IMR-90 (cell line): ENCODE measurements at regions not wholly inside any gene's neighbourhood (a gene's known extent, or its start where the extent isn't known, plus 50 kb on each side); places are given as distances from the start of the nearest gene placed in this dataset.
"Not testable (repeated sequence)": the region's sequence is repeated elsewhere in the genome, so short reads cannot be mapped to it uniquely, and the experiment has no call there.

Experiments
- ATAC-seq: fragments of 200-7000 bp; cut with Tn5 transposase; 2 replicates; pipeline ENCODE4 v1.9.1; 2020; ENCODE audit warnings: low read depth, mild to moderate bottlenecking, moderate library complexity
- BruUV-seq: library from RNA; stranded (reverse); fragments of 400-500 nt; replicated peaks from 2 replicates; lab custom pipeline; 2021; lab: Mats Ljungman, UMichigan
- CTCF ChIA-PET: fragments of 300-600 bp; formaldehyde crosslinking; extraction: SDS; loops from one replicate; lab custom pipeline; 2021; ENCODE audit warnings: antibody characterized with exemption; lab: Yijun Ruan, JAX
- POLR2A ChIA-PET: fragments of 300-600 bp; sonication (Branson Sonifier 250); formaldehyde crosslinking; loops from one replicate; lab custom pipeline; 2022; ENCODE audit warnings: antibody characterized with exemption; ENCODE audit not compliant: unreplicated experiment; lab: Charles Lee
- DNase-seq: peaks from one replicate; pipeline ENCODE4 v3.0.0; 2013
- H2AFZ ChIP-seq: replicated peaks from 2 replicates; pipeline ENCODE3; 2013; ENCODE audit warnings: low read length, mild to moderate bottlenecking; ENCODE audit not compliant: poor library complexity
- H2AK5ac ChIP-seq: 2 replicates; pipeline ENCODE4 v1.6.1; 2013; ENCODE audit warnings: low read depth, low read length, inconsistent platforms
- H2AK9ac ChIP-seq: replicated peaks from 2 replicates; pipeline ENCODE3; 2013; ENCODE audit warnings: mild to moderate bottlenecking, low read depth, low read length, moderate library complexity; ENCODE audit not compliant: poor library complexity
- H2BK120ac ChIP-seq: 2 replicates; pipeline ENCODE4 v1.6.1; 2013; ENCODE audit warnings: low read depth, low read length, inconsistent platforms
- H2BK15ac ChIP-seq: 3 replicates; pipeline ENCODE4 v1.6.1; 2013; ENCODE audit warnings: low read depth, low read length, inconsistent platforms
- H2BK20ac ChIP-seq: 2 replicates; pipeline ENCODE4 v1.6.1; 2013; ENCODE audit warnings: low read depth, mild to moderate bottlenecking, inconsistent platforms, low read length, moderate library complexity
- H2BK5ac ChIP-seq: 2 replicates; pipeline ENCODE4 v1.6.1; 2013; ENCODE audit warnings: mild to moderate bottlenecking, low read depth, low read length, inconsistent platforms; ENCODE audit not compliant: poor library complexity, severe bottlenecking
- H3K14ac ChIP-seq: replicated peaks from 2 replicates; pipeline ENCODE4 v1.6.1; 2013; ENCODE audit warnings: low read depth, low read length, inconsistent platforms
- H3K18ac ChIP-seq: 2 replicates; pipeline ENCODE4 v1.6.1; 2013; ENCODE audit warnings: low read depth, low read length, control low read depth
- H3K23ac ChIP-seq: 2 replicates; pipeline ENCODE4 v1.6.1; 2013; ENCODE audit warnings: low read depth, low read length, inconsistent platforms
- H3K27ac ChIP-seq: 2 replicates; pipeline ENCODE4 v1.5.1; 2013; ENCODE audit warnings: mild to moderate bottlenecking, control low read depth, low read length; ENCODE audit not compliant: insufficient read depth
- H3K27me3 ChIP-seq: 2 replicates; pipeline ENCODE4 v1.6.1; 2013; ENCODE audit warnings: low read length; ENCODE audit not compliant: control insufficient read depth, insufficient read depth
- H3K36me3 ChIP-seq: 2 replicates; pipeline ENCODE4 v1.6.1; 2013; ENCODE audit warnings: low read length, mixed read lengths; ENCODE audit not compliant: control insufficient read depth, insufficient read depth
- H3K4ac ChIP-seq: 2 replicates; pipeline ENCODE4 v1.6.1; 2013; ENCODE audit warnings: low read depth, low read length, inconsistent platforms
- H3K4me1 ChIP-seq: 2 replicates; pipeline ENCODE4 v1.6.1; 2013; ENCODE audit warnings: low read length, mixed read lengths; ENCODE audit not compliant: control insufficient read depth, insufficient read depth
- H3K4me2 ChIP-seq: 2 replicates; pipeline ENCODE4 v1.6.1; 2013; ENCODE audit warnings: low read depth, mild to moderate bottlenecking, control low read depth, low read length, moderate library complexity
- H3K4me3 ChIP-seq: 2 replicates; pipeline ENCODE4 v1.5.1; 2013; ENCODE audit warnings: low read depth, mild to moderate bottlenecking, control low read depth, low read length, moderate library complexity; ENCODE audit not compliant: insufficient read depth
- H3K56ac ChIP-seq: 2 replicates; pipeline ENCODE4 v1.6.1; 2013; ENCODE audit warnings: low read length, inconsistent platforms; ENCODE audit not compliant: insufficient read depth; ENCODE audit errors: extremely low read depth
- H3K79me1 ChIP-seq, 2 experiments: 2 replicates each; pipeline ENCODE4 v1.6.1; 2013; ENCODE audit warnings: low read length in 2 of 2, inconsistent platforms in 1 of 2, low read depth in 1 of 2
- H3K9ac ChIP-seq: 2 replicates; pipeline ENCODE4 v1.6.1; 2013; ENCODE audit warnings: low read depth, low read length, control low read depth
- H3K9me1 ChIP-seq: 2 replicates; pipeline ENCODE4 v1.6.1; 2013; ENCODE audit warnings: low read length, inconsistent platforms; ENCODE audit not compliant: insufficient read depth
- H3K9me3 ChIP-seq: 2 replicates; pipeline ENCODE4 v1.6.1; 2013; ENCODE audit warnings: low read length; ENCODE audit not compliant: control insufficient read depth, insufficient read depth
- H4K20me1 ChIP-seq: 2 replicates; pipeline ENCODE4 v1.6.1; 2013; ENCODE audit warnings: low read length, inconsistent platforms; ENCODE audit not compliant: insufficient read depth
- H4K5ac ChIP-seq: 2 replicates; pipeline ENCODE4 v1.6.1; 2013; ENCODE audit warnings: mild to moderate bottlenecking, low read depth, low read length, control low read depth
- H4K8ac ChIP-seq, 2 experiments: 2 replicates each; pipeline ENCODE4 v1.6.1; 2013; ENCODE audit warnings: low read depth in 2 of 2, low read length in 2 of 2, control low read depth in 1 of 2, inconsistent platforms in 1 of 2
- H4K91ac ChIP-seq: 2 replicates; pipeline ENCODE4 v1.6.1; 2013; ENCODE audit warnings: low read depth, low read length, inconsistent platforms; ENCODE audit not compliant: insufficient read depth
- POLR2A ChIP-seq: IDR thresholded peaks from 2 replicates; pipeline ENCODE4 v1.6.1; 2012; ENCODE audit warnings: mild to moderate bottlenecking, low read depth, low read length
- WGBS, 2 experiments: methylation state at CpG; one replicate each; pipeline versions ENCODE4 v1.1.5 to v1.1.7; 2013; ENCODE audit warnings: missing lambda C conversion rate in 2 of 2; ENCODE audit not compliant: insufficient read length in 1 of 2; ENCODE audit errors: extremely low coverage in 2 of 2; 5-methylcytosine and 5-hydroxymethylcytosine counted together
- dilution Hi-C: fragments of 300-500 bp; cut with HindIII; formaldehyde crosslinking; loops from one replicate; pipeline ENCODE4 v1.14.3; 2018; ENCODE audit warnings: low sequenced_read_pairs; ENCODE audit not compliant: unreplicated experiment
- in situ Hi-C: fragments of 300-500 bp; cut with MboI; formaldehyde crosslinking; loops from 3 replicates; pipeline ENCODE4 v1.14.3; 2019; ENCODE audit warnings: low sequenced_read_pairs, inconsistent platforms, mixed read lengths
- intact Hi-C: fragments of 100-400 bp; cut with micrococcal nuclease; formaldehyde crosslinking; loops from 2 replicates; pipeline ENCODE4 v1.10.0; 2022

- H3K9me1 ChIP-seq, in situ Hi-C loops, H3K4me1 ChIP-seq, dilution Hi-C loops, H3K36me3 ChIP-seq, CTCF ChIA-PET, ATAC-seq, H3K9me3 ChIP-seq, POLR2A ChIA-PET, H2BK20ac ChIP-seq, BruUV-seq, H3K27me3 ChIP-seq, H2AK9ac ChIP-seq, H4K20me1 ChIP-seq: not testable (repeated sequence)
- peak overlapping the region; percentile 84 for H3K18ac ChIP-seq
- H3K4me3 ChIP-seq: peak overlapping the region; percentile 83
- peak overlapping the region; percentile 85; the same call in 1 of the 2 replicates for H3K4ac ChIP-seq
- TF ChIP-seq POLR2A: peak; percentile 65
- H2BK120ac ChIP-seq: peak overlapping the region; percentile 87; the same call in 1 of the 2 replicates
- H3K4me2 ChIP-seq: peak overlapping the region; percentile 99
- DNase-seq: peak; percentile 2
- peak overlapping the region; percentile 96; the same call in 1 of the 2 replicates for H2AK5ac ChIP-seq
- intact Hi-C loops: loop anchor here (5.0 kb wide), 1 partner anchor 148 kb away; no protein-coding TSS in a partner anchor
- H3K56ac ChIP-seq: peak overlapping the region; percentile 90
- H3K9ac ChIP-seq: peak overlapping the region; percentile 96
- 2% methylated on average over 15 of the region's 30 CpGs; no CpG with 5 or more reads in 1 of the 2 experiments for WGBS, 2 experiments
- peak overlapping the region; percentile 86 for H3K23ac ChIP-seq
- peak overlapping the region; percentile 85 for H2AFZ ChIP-seq
- peak overlapping the region; percentile 85 for H2BK5ac ChIP-seq
- H2BK15ac ChIP-seq: peak overlapping the region; percentile 92; the same call in 1 of the 3 replicates
- peak overlapping the region; percentile 99 for H3K14ac ChIP-seq
- peak overlapping the region; percentile 90 for H4K91ac ChIP-seq
- H4K5ac ChIP-seq: peak overlapping the region; percentile 77
- peak overlapping the region; percentile 92 to 96; a peak in 3 of 4 replicates for H4K8ac ChIP-seq
- peak overlapping the region; percentile 97 for H3K27ac ChIP-seq
- H3K79me1 ChIP-seq: peaks cover 0 to 17% of the 10 kb centered on the region in 2 experiments; a peak in 2 of 4 replicates
Measured at GRCh38 chr3:125915437-125915787, 53.6 kb upstream of the ROPN1B start.
